GM19043 (cell line): ENCODE measurements at regions not wholly inside any gene's neighbourhood (a gene's known extent, or its start where the extent isn't known, plus 50 kb on each side); places are given as distances from the start of the nearest gene placed in this dataset.
"Not testable (repeated sequence)": the region's sequence is repeated elsewhere in the genome, so short reads cannot be mapped to it uniquely, and the experiment has no call there.

Source experiments
- ATAC-seq: cut with Tn5 transposase; IDR thresholded peaks from one replicate; pipeline ENCODE4 v1.9.1; 2021; ENCODE audit warnings: low read depth; ENCODE audit not compliant: unreplicated experiment

DNA sequence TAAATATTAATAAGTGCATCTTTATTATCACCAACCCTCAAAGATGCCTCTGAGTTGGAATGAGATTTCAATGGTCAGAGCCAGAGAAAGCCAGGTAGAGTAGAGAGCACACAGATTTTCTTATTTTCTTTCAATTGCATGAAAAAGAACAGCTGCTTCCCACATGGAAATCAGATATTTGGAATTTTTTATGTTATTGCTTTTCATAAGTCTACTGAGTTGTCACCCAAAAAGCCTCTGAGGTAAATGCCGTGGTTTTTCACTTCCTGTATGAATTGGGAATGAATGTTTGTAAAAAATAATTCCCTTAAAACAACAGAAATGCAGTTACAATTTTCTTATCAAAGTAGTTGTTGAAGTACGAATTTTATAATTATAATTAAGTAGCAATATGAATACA is 563.1 kb downstream of the RFPL4B start:
- ATAC-seq, result no peak

DNA sequence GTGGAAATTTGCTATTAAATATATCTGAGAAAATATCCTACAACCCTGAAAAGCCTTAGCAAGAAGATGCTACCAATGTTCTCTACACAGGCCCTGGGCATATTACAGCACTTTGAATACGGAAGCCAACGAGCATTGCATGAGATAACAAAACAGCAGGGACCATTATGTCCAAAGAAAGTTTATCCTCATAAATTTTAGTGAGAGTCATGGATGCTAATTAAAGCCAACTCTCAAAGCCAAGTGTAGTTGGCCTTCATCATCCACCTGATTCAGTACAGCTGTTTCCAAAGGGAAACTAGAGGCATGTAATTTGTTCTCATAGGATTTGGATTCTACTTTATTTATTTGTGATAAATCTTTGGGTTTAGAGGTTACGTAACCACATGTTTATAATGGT is 564.8 kb downstream of the RFPL4B start:
- no peak for ATAC-seq

DNA sequence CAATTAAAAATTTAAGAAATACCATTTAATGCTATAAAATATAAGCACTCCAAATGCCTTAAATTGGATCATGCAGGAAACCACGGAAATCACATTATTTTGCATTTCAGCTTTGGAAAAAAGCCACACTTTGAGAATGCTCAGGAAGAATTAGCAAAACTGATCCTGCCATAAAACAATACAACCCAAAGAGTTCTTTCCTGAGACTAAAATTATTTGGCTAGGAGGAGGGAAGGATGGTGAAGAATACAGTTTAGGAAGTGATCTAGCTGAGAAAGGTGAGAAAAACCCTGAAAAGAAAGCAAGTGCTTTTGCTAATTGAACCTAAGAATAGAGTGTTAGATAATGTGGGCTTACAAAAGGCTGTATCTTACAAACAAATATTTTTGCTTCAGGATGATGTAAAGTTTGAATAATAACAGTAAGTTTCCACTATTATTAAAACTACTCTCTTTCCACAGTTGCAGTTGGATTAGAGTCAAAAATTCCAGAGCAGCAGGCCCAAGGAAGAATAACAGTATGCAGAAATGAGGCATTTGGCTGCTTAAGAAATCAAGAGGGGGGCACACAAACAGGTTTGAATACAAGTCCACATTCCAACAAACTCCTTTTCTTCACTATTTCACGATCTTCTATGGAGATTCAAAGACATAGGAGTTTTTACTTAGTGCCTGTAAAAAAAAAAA is 565.4 kb downstream of the RFPL4B start:
- ATAC-seq, result no peak

DNA sequence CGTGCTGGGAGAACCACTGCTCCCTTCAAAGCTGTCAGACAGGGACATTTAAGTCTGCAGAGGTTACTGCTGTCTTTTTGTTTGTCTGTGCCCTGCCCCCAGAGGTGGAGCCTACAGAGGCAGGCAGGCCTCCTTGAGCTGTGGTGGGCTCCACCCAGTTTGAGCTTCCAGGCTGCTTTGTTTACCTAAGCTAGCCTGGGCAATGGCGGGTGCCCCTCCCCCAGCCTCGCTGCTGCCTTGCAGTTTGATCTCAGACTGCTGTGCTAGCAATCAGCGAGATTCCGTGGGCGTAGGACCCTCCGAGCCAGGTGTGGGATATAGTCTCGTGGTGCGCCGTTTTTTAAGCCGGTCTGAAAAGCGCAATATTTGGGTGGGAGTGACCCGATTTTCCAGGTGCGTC is 572.6 kb downstream of the RFPL4B start:
- not testable (repeated sequence) for ATAC-seq

DNA sequence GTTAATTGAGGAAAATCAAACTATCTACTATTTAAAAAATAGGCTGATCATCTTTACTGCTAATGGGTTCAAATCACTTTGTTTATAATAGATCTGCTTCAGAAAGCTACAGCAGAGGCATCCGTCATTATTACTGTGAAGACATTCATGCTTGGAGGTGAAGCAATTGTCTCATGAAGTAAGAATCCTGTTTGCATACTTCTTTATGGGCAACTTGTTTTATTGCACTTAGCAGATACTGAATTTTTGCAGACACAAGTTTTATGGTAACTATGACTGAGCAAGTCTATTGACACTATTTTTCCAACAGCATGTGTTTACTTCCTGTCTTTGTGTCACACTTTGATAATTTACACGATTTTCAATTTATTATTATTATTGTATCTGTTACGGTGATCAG is 573.9 kb downstream of the RFPL4B start:
- ATAC-seq, result no peak

DNA sequence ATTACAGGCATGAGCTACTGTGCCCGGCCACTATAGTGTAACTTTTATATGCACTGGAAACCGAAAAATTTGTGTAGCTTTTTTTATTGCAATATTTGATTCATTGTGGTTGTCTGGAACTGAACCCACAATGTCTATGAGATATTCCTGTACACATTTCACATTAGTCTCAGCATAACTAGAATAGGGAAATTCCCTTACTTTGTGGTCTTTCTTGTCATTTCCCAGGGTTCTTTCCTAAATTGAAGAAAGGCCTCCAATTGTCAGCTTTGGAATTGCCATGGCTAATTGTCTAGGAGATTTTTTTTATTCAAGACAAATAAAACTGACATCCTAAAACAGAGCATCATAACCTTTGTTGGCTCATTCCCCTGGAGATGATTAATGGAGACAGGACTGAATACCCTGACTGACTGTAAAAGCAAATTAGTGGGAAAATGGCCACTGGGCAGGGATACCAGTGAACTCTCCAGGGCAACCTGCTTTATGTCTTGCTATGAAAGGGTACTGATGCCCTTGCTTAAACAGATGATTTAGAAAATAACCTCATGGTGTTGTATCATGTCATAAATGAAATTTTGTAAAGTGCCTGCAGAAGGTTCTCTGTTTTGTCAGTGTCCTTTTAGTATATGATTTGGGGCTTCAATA is 576.9 kb downstream of the RFPL4B start:
- ATAC-seq, result no peak

DNA sequence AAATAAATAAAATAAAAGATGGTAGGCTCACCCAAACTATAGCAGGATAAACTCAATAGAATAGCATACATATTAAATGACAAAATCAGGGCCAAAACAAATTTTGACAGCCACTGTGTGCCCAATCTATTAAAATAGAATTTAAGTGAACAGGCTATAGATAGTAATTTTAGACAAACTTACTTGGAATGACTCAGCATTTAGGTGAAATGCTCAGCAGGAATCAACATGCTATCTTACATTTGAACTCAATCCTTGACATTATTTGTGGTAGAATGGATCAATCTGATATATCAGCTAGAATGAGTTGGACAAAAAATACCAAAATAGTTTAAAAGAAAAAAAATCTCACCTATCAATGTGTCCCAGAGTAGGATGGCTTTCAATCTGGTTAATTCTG is 578.6 kb downstream of the RFPL4B start:
- ATAC-seq, result no peak

DNA sequence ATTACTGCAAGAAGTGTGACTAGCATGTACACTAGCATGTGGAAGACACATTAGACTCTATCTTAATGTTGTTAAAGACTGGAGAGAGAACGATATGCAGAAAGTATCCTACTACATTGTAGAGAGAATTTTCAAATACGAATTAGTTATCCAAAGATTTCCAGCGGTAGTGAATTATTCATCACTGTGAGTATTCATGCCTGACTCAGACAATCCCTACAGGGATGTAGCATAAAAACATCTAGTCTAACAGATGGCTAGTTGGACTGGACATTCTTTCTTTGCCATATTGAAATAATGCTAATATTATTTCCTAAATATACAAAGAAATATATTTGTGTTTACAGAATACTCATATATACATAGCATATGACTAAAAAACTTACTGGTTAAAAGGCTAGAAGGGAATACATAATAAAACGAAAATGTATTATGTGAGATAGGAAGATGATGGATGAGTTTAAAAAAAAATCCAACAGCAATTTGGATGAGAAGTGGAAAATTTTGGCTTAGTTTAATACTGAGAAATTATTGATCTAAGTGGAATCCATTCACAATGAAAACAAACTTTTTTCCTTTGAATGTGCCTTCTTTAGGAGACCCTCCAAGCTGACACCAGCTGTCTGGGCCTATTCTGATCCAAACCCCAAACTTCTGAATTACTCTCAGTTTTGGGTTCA is 580.7 kb downstream of the RFPL4B start:
- ATAC-seq, result no peak

DNA sequence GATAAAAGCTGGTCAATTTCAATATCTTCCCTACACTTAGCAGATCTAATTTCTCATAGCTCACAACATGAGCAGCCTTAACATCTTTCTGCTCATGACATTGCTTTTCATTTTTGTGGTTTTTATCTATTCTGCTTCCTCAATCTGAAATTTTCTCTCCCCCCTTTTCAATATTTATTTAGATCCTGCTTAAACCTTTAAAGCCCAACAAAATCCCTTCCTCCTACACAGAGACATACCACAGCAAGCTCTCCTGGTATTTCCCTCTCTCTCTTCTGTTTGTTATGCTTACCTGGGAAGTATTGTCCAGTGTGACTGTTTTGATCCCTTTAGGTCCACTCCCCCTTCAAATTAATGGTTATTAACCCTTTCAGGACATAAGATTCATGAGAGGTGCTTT is 582.5 kb downstream of the RFPL4B start:
- no peak for ATAC-seq

DNA sequence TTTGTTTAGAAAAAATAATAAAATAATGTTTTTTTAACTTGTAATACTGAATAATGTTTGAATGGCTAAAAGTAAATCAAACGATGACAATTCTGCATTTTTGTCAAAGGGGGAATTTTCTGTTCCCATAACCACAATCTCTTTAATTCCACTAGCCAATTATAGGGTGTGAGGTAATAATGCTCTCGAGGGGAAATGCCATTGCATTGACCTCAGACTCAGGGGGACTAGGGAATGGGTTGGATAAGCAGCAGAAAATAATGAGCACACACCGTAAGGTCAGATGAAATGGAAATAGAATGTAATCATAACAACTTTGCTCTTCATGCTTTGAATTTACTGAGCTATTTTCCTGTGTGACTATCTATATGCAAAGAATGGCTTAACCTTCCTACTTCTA is 584.7 kb downstream of the RFPL4B start:
- ATAC-seq, result no peak

DNA sequence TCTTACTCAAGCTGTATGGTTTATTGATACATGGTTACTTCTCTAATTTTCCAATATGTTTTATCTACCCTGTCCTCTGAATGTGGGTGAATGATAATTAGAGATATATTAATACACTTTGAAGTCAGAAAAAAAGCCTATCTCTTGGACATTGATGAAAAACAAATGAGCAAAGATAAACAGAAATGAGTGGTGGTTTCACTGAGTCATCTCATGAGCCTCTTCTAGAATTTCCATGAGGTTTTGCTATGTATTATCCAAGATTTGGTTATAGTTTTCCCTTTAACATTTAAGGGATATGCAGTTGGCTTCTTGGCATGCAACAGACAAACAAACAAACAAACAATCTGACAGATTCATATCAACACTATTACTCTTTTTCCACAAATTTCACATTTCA is 586.8 kb downstream of the RFPL4B start:
- ATAC-seq, result no peak

DNA sequence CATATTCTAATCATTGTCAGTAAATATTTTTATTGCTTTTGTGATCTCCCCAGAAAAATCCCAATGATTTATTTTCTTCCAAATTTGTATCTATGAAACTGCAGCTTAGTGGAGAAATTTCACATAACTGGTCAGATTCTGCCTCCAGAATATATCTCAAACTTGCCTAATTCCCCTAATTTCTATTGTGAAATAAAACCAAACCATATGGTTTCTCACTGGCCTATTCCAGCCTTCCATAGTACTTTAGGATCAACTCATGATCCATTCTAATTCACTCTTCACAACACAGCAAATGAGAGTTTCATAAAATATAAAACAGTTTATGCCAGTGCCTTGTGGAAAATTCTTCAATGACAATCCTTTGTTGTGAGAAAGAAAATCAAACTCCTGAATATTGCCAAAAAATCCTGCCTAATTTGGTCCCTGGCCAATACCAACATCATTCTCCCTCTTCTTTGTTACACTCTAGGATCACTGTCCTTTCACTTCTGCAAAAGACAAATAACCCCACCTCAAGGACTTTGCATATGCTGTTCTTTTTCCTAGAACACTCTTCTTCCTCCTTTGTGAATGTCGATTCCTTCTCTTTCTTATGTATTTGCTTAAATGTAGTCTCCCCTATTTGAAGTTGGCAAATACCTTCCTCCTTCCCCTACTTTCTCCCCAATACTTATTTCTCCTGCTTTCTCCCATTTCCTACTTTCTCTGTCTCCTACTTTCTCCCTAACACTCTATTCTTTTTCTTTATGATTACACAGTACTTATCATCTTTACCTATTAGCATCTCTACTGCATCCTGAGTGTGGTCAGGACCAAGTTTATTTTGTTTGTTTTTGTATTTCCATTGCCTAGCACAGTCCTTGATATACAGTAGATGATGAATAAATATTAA is 587.5 kb downstream of the RFPL4B start:
- ATAC-seq, result no peak

DNA sequence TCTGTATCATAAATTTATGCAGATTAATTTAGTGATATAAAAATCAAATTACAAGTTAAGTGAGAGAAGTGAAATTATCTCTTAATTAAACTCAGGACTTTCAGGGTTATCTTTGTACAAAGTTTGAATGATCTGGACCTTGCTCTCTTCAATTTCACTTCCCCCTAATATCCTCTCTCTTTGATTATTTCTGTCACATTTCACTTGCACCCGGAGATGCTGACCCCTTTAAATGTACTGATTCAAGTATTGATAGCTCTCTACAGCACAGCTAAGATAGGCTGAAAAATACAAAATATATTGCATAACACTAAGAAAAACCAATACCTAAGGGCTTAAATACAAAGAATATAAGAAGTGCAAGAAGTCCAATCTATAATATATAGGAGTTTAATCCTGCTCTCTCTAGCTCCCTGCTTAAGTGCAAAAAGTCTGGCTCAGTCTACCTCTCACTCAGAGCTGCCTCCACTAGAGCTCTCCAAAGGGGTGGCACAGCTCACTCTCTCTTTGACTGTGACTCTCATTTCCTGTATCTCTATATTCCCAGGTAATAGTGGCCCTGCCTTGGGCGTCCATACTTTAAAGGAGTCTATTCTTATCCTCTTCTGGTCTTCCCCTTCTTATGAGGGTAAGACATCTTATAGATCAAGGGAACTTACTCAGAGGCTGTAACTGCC is 588.4 kb downstream of the RFPL4B start:
- no peak for ATAC-seq

DNA sequence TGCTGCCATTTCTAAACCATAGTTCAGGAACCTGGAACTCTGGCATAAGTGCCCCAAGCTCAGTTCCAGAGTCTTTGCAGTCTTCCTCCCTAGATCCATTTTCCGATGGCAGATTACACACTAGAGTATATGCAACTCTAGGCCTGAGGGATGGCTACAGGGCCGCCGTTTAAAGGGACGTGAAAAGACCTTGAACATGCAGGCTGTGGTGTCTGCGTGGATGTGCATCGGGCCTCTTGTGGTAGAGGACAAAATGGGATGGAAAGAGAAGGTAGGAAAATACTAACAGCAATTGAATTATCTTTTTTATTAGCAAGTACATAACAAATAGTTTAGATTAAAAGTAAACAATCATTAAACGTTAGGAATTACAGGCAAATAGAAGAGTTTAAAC is 588.9 kb downstream of the RFPL4B start:
- ATAC-seq, result no peak

DNA sequence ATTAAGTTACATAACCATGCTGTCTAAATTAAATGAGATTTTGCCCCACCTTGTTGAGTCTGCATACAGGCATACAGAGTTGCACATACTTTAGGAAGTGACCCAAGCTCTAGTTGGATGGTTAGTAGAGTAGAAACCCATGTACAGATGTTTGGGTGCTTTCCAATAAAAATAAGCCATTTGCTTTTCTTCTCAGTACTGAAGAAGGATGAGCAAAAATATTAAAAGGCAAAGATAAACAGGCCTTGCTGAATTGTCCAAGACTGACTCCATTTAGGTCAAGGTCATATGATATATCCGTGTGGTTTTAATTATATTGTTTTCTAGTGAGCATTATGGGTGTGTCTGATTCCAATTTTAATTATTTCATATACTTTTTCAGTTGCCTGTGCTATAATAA is 589.4 kb downstream of the RFPL4B start:
- ATAC-seq, result no peak

DNA sequence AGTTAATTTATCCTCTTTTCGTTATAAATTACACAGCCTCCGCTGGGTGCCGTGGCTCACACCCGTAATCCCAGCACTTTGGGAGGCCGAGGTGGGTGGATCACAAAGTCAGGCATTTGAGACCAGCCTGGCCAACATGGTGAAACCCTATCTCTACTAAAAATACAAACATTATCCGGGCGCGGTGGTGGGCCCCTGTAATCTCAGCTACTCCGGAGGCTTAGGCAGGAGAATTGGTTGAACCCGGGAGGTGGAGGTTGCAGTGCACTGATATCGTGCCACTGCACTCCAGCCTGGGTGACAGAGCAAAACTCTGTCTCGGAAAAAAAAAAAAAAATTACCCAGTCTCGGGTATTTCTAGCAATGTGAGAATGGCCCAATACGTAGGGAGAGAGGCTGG is 590.6 kb downstream of the RFPL4B start:
- ATAC-seq, result not testable (repeated sequence)

DNA sequence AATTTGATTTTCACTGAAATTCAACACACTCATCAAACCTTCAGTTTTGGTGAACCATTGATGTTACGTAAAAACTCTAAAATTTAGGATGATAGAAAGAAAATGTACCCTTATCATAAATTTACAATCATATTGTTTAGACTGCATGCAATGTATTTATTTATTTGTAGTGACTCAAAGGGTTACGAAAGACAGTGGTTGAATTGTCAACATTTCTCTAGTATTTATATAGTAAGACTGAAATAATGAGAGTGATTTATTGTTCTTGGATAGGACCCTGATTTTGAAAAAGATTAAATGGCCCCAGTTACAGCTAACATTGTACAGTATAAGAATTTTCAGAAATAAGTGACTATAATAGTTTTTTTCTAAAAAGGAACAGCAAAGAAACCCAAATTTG is 591.5 kb downstream of the RFPL4B start:
- no peak for ATAC-seq

DNA sequence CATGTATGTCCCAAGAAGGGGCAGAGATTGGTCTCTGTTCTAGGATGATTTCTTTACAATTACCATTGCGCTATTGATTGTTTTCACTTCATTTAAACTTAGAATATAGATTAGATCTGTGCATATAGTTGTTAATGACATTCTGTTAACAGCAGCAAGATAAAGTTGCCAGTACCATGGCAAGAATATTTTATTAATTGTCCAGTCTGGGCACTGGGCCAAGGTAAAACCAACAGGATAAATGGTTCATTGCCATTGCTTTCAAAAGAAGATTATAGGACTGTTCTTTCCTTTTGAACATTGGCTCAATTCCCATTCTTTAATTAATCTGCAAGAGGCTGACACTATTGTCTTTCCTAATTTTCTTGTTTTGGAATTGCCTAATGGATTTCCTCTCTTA is 592.4 kb downstream of the RFPL4B start:
- ATAC-seq, result no peak

DNA sequence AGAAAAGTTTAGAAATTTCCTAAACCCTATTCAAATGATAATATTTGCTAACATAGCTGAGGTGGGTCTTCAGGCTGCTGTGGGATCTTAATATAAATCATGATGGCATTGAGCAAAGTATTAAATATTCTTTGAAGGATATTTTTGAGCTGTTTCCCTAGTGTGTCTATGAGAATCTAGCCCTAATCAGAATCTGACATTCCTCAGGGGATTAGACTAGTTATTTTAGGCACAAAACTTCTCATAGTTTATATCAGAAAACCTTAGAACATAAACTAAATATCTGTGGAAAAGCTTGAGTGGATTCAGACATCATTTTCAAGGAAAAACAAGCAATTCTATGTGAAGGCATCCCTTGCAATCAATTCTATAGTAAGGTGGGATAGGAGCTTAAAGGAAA is 594.5 kb downstream of the RFPL4B start:
- ATAC-seq, result no peak

DNA sequence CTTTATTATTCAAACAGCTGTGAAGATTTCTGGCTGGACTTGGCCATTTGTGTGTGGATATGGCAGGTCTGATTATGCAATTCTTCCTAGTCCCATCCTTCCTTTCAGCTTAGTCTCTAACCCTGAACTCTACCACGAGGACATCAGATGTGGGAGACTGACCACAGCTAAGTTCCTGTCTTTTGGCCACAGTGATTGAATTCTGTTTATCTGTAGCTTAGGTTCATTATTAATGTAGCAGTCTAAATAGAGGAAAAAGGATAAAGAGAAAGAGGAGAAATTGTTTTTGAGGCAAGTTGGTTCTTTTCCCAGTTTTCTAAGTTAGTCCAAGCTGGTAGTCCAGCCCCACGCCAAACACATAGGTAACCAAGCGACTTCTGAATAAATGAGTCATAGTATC is 598.9 kb downstream of the RFPL4B start:
- ATAC-seq, result no peak

DNA sequence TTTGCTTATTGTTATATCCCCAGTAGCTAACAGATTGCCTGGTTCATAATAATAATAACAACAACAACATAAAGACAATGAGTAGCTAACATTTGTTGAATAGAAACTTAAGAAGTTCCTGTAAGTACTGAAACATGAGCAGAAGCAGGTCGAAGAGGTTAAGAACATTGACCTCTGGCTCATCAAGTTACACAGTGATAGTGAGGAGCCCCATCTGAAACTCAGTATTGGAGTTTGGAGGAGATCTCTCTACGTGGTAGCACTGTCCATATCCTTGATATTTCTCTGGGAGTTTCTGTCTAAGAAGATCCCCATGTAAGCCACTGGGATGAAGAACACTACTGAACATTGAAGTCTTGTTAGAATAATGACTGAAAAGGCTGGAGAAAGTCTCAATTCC is 600.4 kb downstream of the RFPL4B start:
- no peak for ATAC-seq
